Panc1 (cell line): ENCODE measurements at regions not wholly inside any gene's neighbourhood (a gene's known extent, or its start where the extent isn't known, plus 50 kb on each side); places are given as distances from the start of the nearest gene placed in this dataset.

Experiments used
- ATAC-seq: fragments of 200-7000 bp; cut with Tn5 transposase; 2 replicates; pipeline ENCODE4 v1.9.1; 2020; ENCODE audit warnings: mild to moderate bottlenecking, moderate library complexity
- BruUV-seq: library from RNA; stranded (reverse); fragments of 400-500 nt; replicated peaks from 2 replicates; lab custom pipeline; 2021; lab: Mats Ljungman, UMichigan
- CTCF ChIA-PET: fragments of 300-600 bp; sonication (Branson Sonifier 250); formaldehyde crosslinking; loops from one replicate; lab custom pipeline; 2022; ENCODE audit warnings: antibody characterized with exemption; lab: Charles Lee
- POLR2A ChIA-PET: fragments of 300-600 bp; sonication (Branson Sonifier 250); formaldehyde crosslinking; loops from one replicate; lab custom pipeline; 2022; ENCODE audit warnings: antibody characterized with exemption; lab: Charles Lee
- DNase-seq: peaks from one replicate; pipeline ENCODE4 v3.0.0-alpha.2; 2010; ENCODE audit warnings: low read depth, low spot score
- H3K27ac ChIP-seq: 2 replicates; pipeline ENCODE4 v1.5.1; 2011; ENCODE audit warnings: mild to moderate bottlenecking, low read length, inconsistent platforms
- H3K27me3 ChIP-seq: fragments of 200-500 bp; sonication (Bioruptor generic); 2 replicates; pipeline ENCODE4 v1.6.0; 2014; ENCODE audit warnings: low read length, inconsistent platforms; ENCODE audit not compliant: control insufficient read depth, insufficient read depth
- H3K36me3 ChIP-seq: fragments of 200-500 bp; sonication (Bioruptor generic); 2 replicates; pipeline ENCODE4 v1.5.1; 2014; ENCODE audit warnings: inconsistent platforms, mild to moderate bottlenecking, low read length, moderate library complexity; ENCODE audit not compliant: control insufficient read depth, insufficient read depth
- H3K4me1 ChIP-seq: 2 replicates; pipeline ENCODE4 v1.5.1; 2011; ENCODE audit warnings: inconsistent platforms, mild to moderate bottlenecking, low read length, moderate library complexity; ENCODE audit not compliant: control insufficient read depth, insufficient read depth
- H3K4me3 ChIP-seq, 2 experiments: 2 replicates each; pipeline ENCODE4 v1.5.1; 2011 to 2012; ENCODE audit warnings: low read depth in 2 of 2, low read length in 2 of 2, mild to moderate bottlenecking in 2 of 2, inconsistent platforms in 1 of 2, moderate library complexity in 1 of 2
- H3K9me3 ChIP-seq: fragments of 200-500 bp; sonication (Bioruptor generic); 2 replicates; pipeline ENCODE4 v1.5.1; 2014; ENCODE audit warnings: low read depth, mild to moderate bottlenecking, inconsistent platforms, low read length, moderate library complexity; ENCODE audit not compliant: control insufficient read depth, insufficient read depth
- CTCF ChIP-seq: fragments of 450-650 bp; IDR thresholded peaks from 2 replicates; pipeline ENCODE4 v1.5.1; 2017; ENCODE audit warnings: mild to moderate bottlenecking
- POLR2AphosphoS5 ChIP-seq: IDR thresholded peaks from 2 replicates; pipeline ENCODE4 v1.6.1; 2012; ENCODE audit warnings: mild to moderate bottlenecking, low read depth, low read length, moderate library complexity
- SIN3A ChIP-seq: IDR thresholded peaks from 2 replicates; pipeline ENCODE4 v1.6.1; 2012; ENCODE audit warnings: low read depth, mild to moderate bottlenecking, low read length, moderate library complexity, borderline replicate concordance; ENCODE audit not compliant: insufficient read depth
- TCF7L2 ChIP-seq: IDR thresholded peaks from 2 replicates; pipeline ENCODE4 v1.6.1; 2011; ENCODE audit warnings: mild to moderate bottlenecking, low read depth, low read length, inconsistent platforms
- in situ Hi-C: cut with HindIII; loops from 2 replicates; pipeline ENCODE4 v1.10.0; 2016; ENCODE audit warnings: low sequenced_read_pairs, low pct_unique_long_range_greater_than_20kb
- intact Hi-C: fragments of 100-400 bp; cut with micrococcal nuclease; formaldehyde crosslinking; loops from one replicate; pipeline ENCODE4 v1.10.0; 2022; ENCODE audit not compliant: unreplicated experiment
- TF ChIP-seq, protein P1 (sequence below), 2 experiments: IDR thresholded peaks; 2 replicates each; pipeline ENCODE4 v1.6.1; 2011 to 2012; ENCODE audit warnings: low read depth in 2 of 2, control low read depth in 1 of 2, low read length in 1 of 2, mild to moderate bottlenecking in 1 of 2, moderate library complexity in 1 of 2; ENCODE audit not compliant: insufficient read depth in 1 of 2

- POLR2A ChIA-PET: no interaction called here
- CTCF ChIA-PET: no interaction called here
- no peak for ATAC-seq
These were observed 101.5 kb upstream of the PODXL start for GRCh38 chr7:131657881-131658280.

GRCh38 chr7:131656980-131657723, 100.7 kb upstream of the PODXL start:
- no peaks in the 10 kb centered on the region for H3K27me3 ChIP-seq
- H3K36me3 ChIP-seq: no peaks in the 10 kb centered on the region
- in situ Hi-C loops: no loop called here
- TF ChIP-seq TCF7L2: no peak
- TF ChIP-seq SIN3A: no peak
- no peak for TF ChIP-seq CTCF
- TF ChIP-seq, protein P1, sequence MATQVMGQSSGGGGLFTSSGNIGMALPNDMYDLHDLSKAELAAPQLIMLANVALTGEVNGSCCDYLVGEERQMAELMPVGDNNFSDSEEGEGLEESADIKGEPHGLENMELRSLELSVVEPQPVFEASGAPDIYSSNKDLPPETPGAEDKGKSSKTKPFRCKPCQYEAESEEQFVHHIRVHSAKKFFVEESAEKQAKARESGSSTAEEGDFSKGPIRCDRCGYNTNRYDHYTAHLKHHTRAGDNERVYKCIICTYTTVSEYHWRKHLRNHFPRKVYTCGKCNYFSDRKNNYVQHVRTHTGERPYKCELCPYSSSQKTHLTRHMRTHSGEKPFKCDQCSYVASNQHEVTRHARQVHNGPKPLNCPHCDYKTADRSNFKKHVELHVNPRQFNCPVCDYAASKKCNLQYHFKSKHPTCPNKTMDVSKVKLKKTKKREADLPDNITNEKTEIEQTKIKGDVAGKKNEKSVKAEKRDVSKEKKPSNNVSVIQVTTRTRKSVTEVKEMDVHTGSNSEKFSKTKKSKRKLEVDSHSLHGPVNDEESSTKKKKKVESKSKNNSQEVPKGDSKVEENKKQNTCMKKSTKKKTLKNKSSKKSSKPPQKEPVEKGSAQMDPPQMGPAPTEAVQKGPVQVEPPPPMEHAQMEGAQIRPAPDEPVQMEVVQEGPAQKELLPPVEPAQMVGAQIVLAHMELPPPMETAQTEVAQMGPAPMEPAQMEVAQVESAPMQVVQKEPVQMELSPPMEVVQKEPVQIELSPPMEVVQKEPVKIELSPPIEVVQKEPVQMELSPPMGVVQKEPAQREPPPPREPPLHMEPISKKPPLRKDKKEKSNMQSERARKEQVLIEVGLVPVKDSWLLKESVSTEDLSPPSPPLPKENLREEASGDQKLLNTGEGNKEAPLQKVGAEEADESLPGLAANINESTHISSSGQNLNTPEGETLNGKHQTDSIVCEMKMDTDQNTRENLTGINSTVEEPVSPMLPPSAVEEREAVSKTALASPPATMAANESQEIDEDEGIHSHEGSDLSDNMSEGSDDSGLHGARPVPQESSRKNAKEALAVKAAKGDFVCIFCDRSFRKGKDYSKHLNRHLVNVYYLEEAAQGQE (IDR thresholded peaks at IDR 0.05; ENCODE audit: insufficient read depth in 1 of 2, low read depth in 2 of 2, low read length in 1 of 2): no peak
- TF ChIP-seq POLR2AphosphoS5: no peak
- CTCF ChIA-PET: no interaction called here
- H3K27ac ChIP-seq: no peak overlapping the region
- peaks cover 7% of the 10 kb centered on the region; the same call in 1 of the 2 replicates for H3K4me1 ChIP-seq
- ATAC-seq: no peak
- H3K9me3 ChIP-seq: no peaks in the 10 kb centered on the region
- POLR2A ChIA-PET: no interaction called here
- no TSS peak for BruUV-seq
- intact Hi-C loops: no loop called here
- no peak overlapping the region for H3K4me3 ChIP-seq
- no peak for DNase-seq

More at GRCh38 chr7:131657881-131658280, 101.5 kb upstream of the PODXL start:
- BruUV-seq: no TSS peak
- in situ Hi-C loops: no loop called here
- intact Hi-C loops: no loop called here
- Histone ChIP-seq H3K27me3 (no peaks in the 10 kb centered on the region), H3K4me1 (peaks cover 7% of the 10 kb centered on the region; the same call in 1 of the 2 replicates), H3K4me3 (no peak overlapping the region), H3K36me3 (no peaks in the 10 kb centered on the region), H3K9me3 (no peaks in the 10 kb centered on the region), H3K27ac (no peak overlapping the region)
- no peak for DNase-seq
- TF ChIP-seq TCF7L2: no peak

DNA sequence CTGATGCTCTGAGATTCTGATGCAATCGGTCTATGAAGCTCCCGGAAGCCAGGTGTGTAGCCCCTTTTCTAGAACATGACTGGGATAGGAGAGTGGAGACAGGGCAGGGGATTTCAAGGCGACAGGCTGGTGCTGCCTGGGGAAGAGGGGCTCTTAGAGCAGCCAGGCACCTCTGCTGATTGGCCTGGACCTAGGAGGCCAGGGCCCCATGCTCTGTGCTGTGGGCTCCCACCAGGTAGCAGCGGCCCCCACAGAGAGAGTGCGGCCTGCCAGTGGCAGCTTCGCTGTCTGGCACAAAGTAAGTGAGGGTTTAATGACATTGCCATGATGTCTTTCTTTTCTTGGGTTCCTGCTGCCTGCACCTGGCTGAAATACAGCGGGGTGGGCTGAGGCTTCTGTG, 99.4 kb upstream of the PODXL start:
- CTCF ChIA-PET: no interaction called here
- POLR2A ChIA-PET: no interaction called here

More for the DNA sequence above, 99.4 kb upstream of the PODXL start:
- DNase-seq (no peak), ATAC-seq (no peak)
- intact Hi-C loops: loop anchor here (1.0 kb wide), 1 partner anchor 148 kb away; no protein-coding TSS in a partner anchor
- BruUV-seq: no TSS peak
- TF ChIP-seq CTCF: no peak
- Histone ChIP-seq H3K9me3 (no peaks in the 10 kb centered on the region), H3K4me1 (peaks cover 7% of the 10 kb centered on the region; the same call in 1 of the 2 replicates), H3K27ac (no peak overlapping the region), H3K4me3 (no peak overlapping the region), H3K36me3 (no peaks in the 10 kb centered on the region), H3K27me3 (no peaks in the 10 kb centered on the region)
- in situ Hi-C loops: no loop called here
